ENCODE measurements at regions not wholly inside any gene's neighbourhood (a gene's known extent, or its start where the extent isn't known, plus 50 kb on each side); places are given as distances from the start of the nearest gene placed in this dataset.

- H3K9me3 Mint-ChIP-seq = peaks cover 7% of the 10 kb centered on the region
- H3K27me3 Mint-ChIP-seq (ENCODE audit: low read depth) = peaks cover 4% of the 10 kb centered on the region
- H3K27ac Mint-ChIP-seq = no peak overlapping the region
- CTCF ChIA-PET = no interaction called here
- H3K36me3 Mint-ChIP-seq (ENCODE audit: low read depth) = no peaks in the 10 kb centered on the region
- intact Hi-C loops (cut with micrococcal nuclease) = no loop called here
- H3K4me3 Mint-ChIP-seq = no peak overlapping the region
- no peak for DNase-seq
- no peaks in the 10 kb centered on the region for H3K4me1 Mint-ChIP-seq (ENCODE audit: low read depth)
Observed at GRCh38 chr13:47519626-47520025, 481.4 kb downstream of the SUCLA2 start.

GRCh38 chr13:47518530-47518929 is 482.5 kb downstream of the SUCLA2 start:
- no peaks in the 10 kb centered on the region for H3K4me1 Mint-ChIP-seq (ENCODE audit: low read depth)
- H3K27ac Mint-ChIP-seq = no peak overlapping the region
- peaks cover 4% of the 10 kb centered on the region for H3K27me3 Mint-ChIP-seq (ENCODE audit: low read depth)
- peaks cover 8% of the 10 kb centered on the region for H3K9me3 Mint-ChIP-seq
- intact Hi-C loops (cut with micrococcal nuclease) = no loop called here
- H3K4me3 Mint-ChIP-seq = no peak overlapping the region
- DNase-seq = no peak
- CTCF ChIA-PET = no interaction called here
- H3K36me3 Mint-ChIP-seq (ENCODE audit: low read depth) = no peaks in the 10 kb centered on the region

- Mint-ChIP-seq H3K9me3 (peaks cover 8% of the 10 kb centered on the region), H3K27ac (no peak overlapping the region)
- no peak for DNase-seq
Observed at GRCh38 chr13:47511647-47512046, 489.4 kb downstream of the SUCLA2 start.

GRCh38 chr13:47508527-47509228 is 492.4 kb downstream of the SUCLA2 start:
- intact Hi-C loops (cut with micrococcal nuclease) = no loop called here

More at GRCh38 chr13:47511647-47512046, 489.4 kb downstream of the SUCLA2 start:
- intact Hi-C loops (cut with micrococcal nuclease) = no loop called here
- H3K36me3 Mint-ChIP-seq (ENCODE audit: low read depth) = no peaks in the 10 kb centered on the region
- CTCF ChIA-PET = interaction anchor here (0.6 kb wide), 1 partner anchor 297 kb away, joined by 3 read pairs; no protein-coding TSS in a partner anchor
- no peaks in the 10 kb centered on the region for H3K27me3 Mint-ChIP-seq (ENCODE audit: low read depth)
- H3K4me3 Mint-ChIP-seq = no peak overlapping the region
- H3K4me1 Mint-ChIP-seq (ENCODE audit: low read depth) = no peaks in the 10 kb centered on the region

GRCh38 chr13:47503475-47503874 is 497.6 kb downstream of the SUCLA2 start:
- Mint-ChIP-seq H3K4me3 (no peak overlapping the region), H3K4me1 (ENCODE audit: low read depth) (no peaks in the 10 kb centered on the region), H3K27me3 (ENCODE audit: low read depth) (no peaks in the 10 kb centered on the region), H3K27ac (no peak overlapping the region), H3K36me3 (ENCODE audit: low read depth) (no peaks in the 10 kb centered on the region), H3K9me3 (no peaks in the 10 kb centered on the region)
- intact Hi-C loops (cut with micrococcal nuclease) = no loop called here
- CTCF ChIA-PET = no interaction called here
- DNase-seq = no peak

More at GRCh38 chr13:47508527-47509228, 492.4 kb downstream of the SUCLA2 start:
- CTCF ChIA-PET = interaction anchor here (0.6 kb wide), 1 partner anchor 127 kb away, joined by 3 read pairs; no protein-coding TSS in a partner anchor
- Mint-ChIP-seq H3K27ac (no peak overlapping the region), H3K4me3 (no peak overlapping the region), H3K4me1 (ENCODE audit: low read depth) (no peaks in the 10 kb centered on the region), H3K27me3 (ENCODE audit: low read depth) (no peaks in the 10 kb centered on the region), H3K9me3 (no peaks in the 10 kb centered on the region), H3K36me3 (ENCODE audit: low read depth) (no peaks in the 10 kb centered on the region)
- no peak for DNase-seq

GRCh38 chr13:47502166-47502565 is 498.9 kb downstream of the SUCLA2 start:
- no peak for DNase-seq
- Mint-ChIP-seq H3K4me1 (ENCODE audit: low read depth) (peaks cover 3% of the 10 kb centered on the region), H3K9me3 (peaks cover 1% of the 10 kb centered on the region), H3K27ac (no peak overlapping the region), H3K4me3 (no peak overlapping the region), H3K36me3 (ENCODE audit: low read depth) (no peaks in the 10 kb centered on the region), H3K27me3 (ENCODE audit: low read depth) (peaks cover 4% of the 10 kb centered on the region)
- CTCF ChIA-PET = no interaction called here
- intact Hi-C loops (cut with micrococcal nuclease) = no loop called here

- peaks cover 4% of the 10 kb centered on the region for H3K27me3 Mint-ChIP-seq (ENCODE audit: low read depth)
- no peaks in the 10 kb centered on the region for H3K36me3 Mint-ChIP-seq (ENCODE audit: low read depth)
- H3K9me3 Mint-ChIP-seq = peaks cover 1% of the 10 kb centered on the region
- no peak overlapping the region for H3K27ac Mint-ChIP-seq
- intact Hi-C loops (cut with micrococcal nuclease) = no loop called here
- CTCF ChIA-PET = no interaction called here
- DNase-seq = no peak
- peaks cover 3% of the 10 kb centered on the region for H3K4me1 Mint-ChIP-seq (ENCODE audit: low read depth)
- H3K4me3 Mint-ChIP-seq = no peak overlapping the region
Observed at GRCh38 chr13:47499358-47500150, 501.5 kb downstream of the SUCLA2 start.

- Mint-ChIP-seq H3K36me3 (ENCODE audit: low read depth) (no peaks in the 10 kb centered on the region), H3K4me1 (ENCODE audit: low read depth) (no peaks in the 10 kb centered on the region), H3K27me3 (ENCODE audit: low read depth) (peaks cover 2% of the 10 kb centered on the region), H3K4me3 (no peak overlapping the region), H3K27ac (no peak overlapping the region), H3K9me3 (no peaks in the 10 kb centered on the region)
- CTCF ChIA-PET = interaction anchor here (1.0 kb wide), 1 partner anchor 72 kb away, joined by 3 read pairs; no protein-coding TSS in a partner anchor
- no peak for DNase-seq
- intact Hi-C loops (cut with micrococcal nuclease) = no loop called here
Observed at GRCh38 chr13:47484548-47484947, 516.5 kb downstream of the SUCLA2 start.

GRCh38 chr13:47481536-47481935 is 519.5 kb downstream of the SUCLA2 start:
- no peak for DNase-seq
- CTCF ChIA-PET = no interaction called here
- no peaks in the 10 kb centered on the region for H3K36me3 Mint-ChIP-seq (ENCODE audit: low read depth)
- H3K27me3 Mint-ChIP-seq (ENCODE audit: low read depth) = peaks cover 2% of the 10 kb centered on the region
- H3K27ac Mint-ChIP-seq = no peak overlapping the region
- intact Hi-C loops (cut with micrococcal nuclease) = no loop called here
- peaks cover 3% of the 10 kb centered on the region for H3K9me3 Mint-ChIP-seq
- no peaks in the 10 kb centered on the region for H3K4me1 Mint-ChIP-seq (ENCODE audit: low read depth)
- no peak overlapping the region for H3K4me3 Mint-ChIP-seq

- Mint-ChIP-seq H3K4me1 (ENCODE audit: low read depth) (no peaks in the 10 kb centered on the region), H3K27me3 (ENCODE audit: low read depth) (peaks cover 2% of the 10 kb centered on the region), H3K36me3 (ENCODE audit: low read depth) (no peaks in the 10 kb centered on the region), H3K4me3 (no peak overlapping the region), H3K9me3 (peaks cover 3% of the 10 kb centered on the region), H3K27ac (no peak overlapping the region)
- CTCF ChIA-PET = interaction anchor here (0.7 kb wide), 1 partner anchor 292 kb away, joined by 3 read pairs; no protein-coding TSS in a partner anchor
- intact Hi-C loops (cut with micrococcal nuclease) = no loop called here
- DNase-seq = no peak
Observed at GRCh38 chr13:47480951-47481350, 520.1 kb downstream of the SUCLA2 start.

GRCh38 chr13:47480121-47480520 is 521.0 kb downstream of the SUCLA2 start:
- no peaks in the 10 kb centered on the region for H3K36me3 Mint-ChIP-seq (ENCODE audit: low read depth)
- intact Hi-C loops (cut with micrococcal nuclease) = no loop called here
- H3K27me3 Mint-ChIP-seq (ENCODE audit: low read depth) = no peaks in the 10 kb centered on the region
- no peak overlapping the region for H3K4me3 Mint-ChIP-seq
- H3K27ac Mint-ChIP-seq = no peak overlapping the region
- H3K4me1 Mint-ChIP-seq (ENCODE audit: low read depth) = no peaks in the 10 kb centered on the region
- H3K9me3 Mint-ChIP-seq = peaks cover 3% of the 10 kb centered on the region
- no peak for DNase-seq
- CTCF ChIA-PET = interaction anchor here (0.6 to 0.7 kb wide), 2 partner anchors 40 to 293 kb away, joined by 3 read pairs; no protein-coding TSS in a partner anchor

GRCh38 chr13:47478985-47479384 is 522.1 kb downstream of the SUCLA2 start:
- H3K27me3 Mint-ChIP-seq (ENCODE audit: low read depth) = no peaks in the 10 kb centered on the region
- intact Hi-C loops (cut with micrococcal nuclease) = no loop called here
- peaks cover 3% of the 10 kb centered on the region for H3K9me3 Mint-ChIP-seq

More at GRCh38 chr13:47478985-47479384, 522.1 kb downstream of the SUCLA2 start:
- H3K27ac Mint-ChIP-seq = no peak overlapping the region
- H3K4me1 Mint-ChIP-seq (ENCODE audit: low read depth) = no peaks in the 10 kb centered on the region
- CTCF ChIA-PET = no interaction called here
- no peak overlapping the region for H3K4me3 Mint-ChIP-seq
- no peaks in the 10 kb centered on the region for H3K36me3 Mint-ChIP-seq (ENCODE audit: low read depth)
- no peak for DNase-seq
